HUDEP-2 (cell line): ENCODE measurements at regions not wholly inside any gene's neighbourhood (a gene's known extent, or its start where the extent isn't known, plus 50 kb on each side); places are given as distances from the start of the nearest gene placed in this dataset.
"Not testable (repeated sequence)": the region's sequence is repeated elsewhere in the genome, so short reads cannot be mapped to it uniquely, and the experiment has no call there.

Experiments
- DNase-seq, 76 experiments: peaks; one replicate each; lab custom pipeline; 2025; ENCODE audit not compliant: unreplicated experiment in 76 of 76; lab: John Stamatoyannopoulos, UW

- not testable (repeated sequence) for DNase-seq
Measured at GRCh38 chr13:52324831-52325230, 81.1 kb downstream of the THSD1 start.

- no peak for DNase-seq
Measured at GRCh38 chr13:52319876-52320275, 86.1 kb downstream of the THSD1 start.

- DNase-seq, result not testable (repeated sequence)
Measured at GRCh38 chr13:52309833-52310232, 96.1 kb downstream of the THSD1 start.

- DNase-seq, result not testable (repeated sequence)
Measured at GRCh38 chr13:52306336-52306735, 99.6 kb downstream of the THSD1 start.

- not testable (repeated sequence) for DNase-seq
Measured at GRCh38 chr13:52303098-52303497, 102.9 kb downstream of the THSD1 start.

GRCh38 chr13:52302688-52303087, 103.3 kb downstream of the THSD1 start:
- DNase-seq, result not testable (repeated sequence)

GRCh38 chr13:52301810-52302400, 104.1 kb downstream of the THSD1 start:
- not testable (repeated sequence) for DNase-seq

- peak in 3 of 76 experiments; percentile 0 to 21 (median 2) for DNase-seq
Measured at GRCh38 chr13:52298079-52298661, 107.8 kb downstream of the THSD1 start.

GRCh38 chr13:52288891-52289290, 117.1 kb downstream of the THSD1 start:
- DNase-seq, result not testable (repeated sequence)

GRCh38 chr13:52281387-52281786, 122.0 kb upstream of the NEK3 start:
- peak in 4 of 76 experiments; percentile 1 to 30 (median 5) for DNase-seq

GRCh38 chr13:52279408-52279807, 120.0 kb upstream of the NEK3 start:
- DNase-seq, result not testable (repeated sequence)

- not testable (repeated sequence) for DNase-seq
Measured at GRCh38 chr13:52254299-52254698, 94.9 kb upstream of the NEK3 start.

GRCh38 chr13:52240752-52241151, 81.4 kb upstream of the NEK3 start:
- DNase-seq, result not testable (repeated sequence)

GRCh38 chr13:52235900-52236595, 76.7 kb upstream of the NEK3 start:
- DNase-seq, result peak in 51 of 76 experiments; percentile 0 to 66 (median 24)

- DNase-seq, result not testable (repeated sequence)
Measured at GRCh38 chr13:52234928-52235327, 75.5 kb upstream of the NEK3 start.

- DNase-seq, result not testable (repeated sequence)
Measured at GRCh38 chr13:52223063-52223462, 63.7 kb upstream of the NEK3 start.

GRCh38 chr13:52213920-52214319, 54.5 kb upstream of the NEK3 start:
- not testable (repeated sequence) for DNase-seq

GRCh38 chr13:52212886-52213285, 53.5 kb upstream of the NEK3 start:
- DNase-seq, result not testable (repeated sequence)

GRCh38 chr13:52211416-52211776, 52.0 kb upstream of the NEK3 start:
- DNase-seq, result not testable (repeated sequence)

- DNase-seq, result not testable (repeated sequence)
Measured at GRCh38 chr13:52210564-52211415, 51.4 kb upstream of the NEK3 start.
